ENCODE measurements at regions not wholly inside any gene's neighbourhood (a gene's known extent, or its start where the extent isn't known, plus 50 kb on each side); places are given as distances from the start of the nearest gene placed in this dataset.

DNA sequence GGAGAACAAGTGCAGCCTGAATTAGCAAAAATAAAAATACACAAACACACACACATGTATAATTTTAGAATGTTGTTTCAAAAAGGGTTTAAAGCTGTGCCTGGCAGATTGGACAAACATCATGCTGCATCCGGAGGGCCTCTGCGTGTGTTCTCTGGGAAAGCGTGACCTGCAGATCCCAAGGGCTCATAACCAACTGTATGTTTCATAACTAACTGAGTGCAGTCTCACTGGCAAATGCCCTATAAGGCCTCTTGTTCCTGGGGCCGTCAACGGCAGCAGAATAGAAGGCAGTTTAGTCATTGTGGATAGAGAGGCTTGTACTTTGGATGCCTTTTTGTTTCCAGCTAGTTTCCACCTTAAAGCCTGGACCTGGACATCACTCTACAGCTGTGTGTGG is 243.8 kb upstream of the KIAA1217 start:
- TF ChIP-seq, protein P1, sequence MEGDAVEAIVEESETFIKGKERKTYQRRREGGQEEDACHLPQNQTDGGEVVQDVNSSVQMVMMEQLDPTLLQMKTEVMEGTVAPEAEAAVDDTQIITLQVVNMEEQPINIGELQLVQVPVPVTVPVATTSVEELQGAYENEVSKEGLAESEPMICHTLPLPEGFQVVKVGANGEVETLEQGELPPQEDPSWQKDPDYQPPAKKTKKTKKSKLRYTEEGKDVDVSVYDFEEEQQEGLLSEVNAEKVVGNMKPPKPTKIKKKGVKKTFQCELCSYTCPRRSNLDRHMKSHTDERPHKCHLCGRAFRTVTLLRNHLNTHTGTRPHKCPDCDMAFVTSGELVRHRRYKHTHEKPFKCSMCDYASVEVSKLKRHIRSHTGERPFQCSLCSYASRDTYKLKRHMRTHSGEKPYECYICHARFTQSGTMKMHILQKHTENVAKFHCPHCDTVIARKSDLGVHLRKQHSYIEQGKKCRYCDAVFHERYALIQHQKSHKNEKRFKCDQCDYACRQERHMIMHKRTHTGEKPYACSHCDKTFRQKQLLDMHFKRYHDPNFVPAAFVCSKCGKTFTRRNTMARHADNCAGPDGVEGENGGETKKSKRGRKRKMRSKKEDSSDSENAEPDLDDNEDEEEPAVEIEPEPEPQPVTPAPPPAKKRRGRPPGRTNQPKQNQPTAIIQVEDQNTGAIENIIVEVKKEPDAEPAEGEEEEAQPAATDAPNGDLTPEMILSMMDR (IDR thresholded peaks at IDR 0.05 in 4 of 5, conservative IDR thresholded peaks at IDR 0.05 in 1 of 5), result no peak
- TF ChIP-seq POLR2A (IDR thresholded peaks at IDR 0.05), result no peak

All from gastrocnemius medialis (tissue), 4 donors.